GM06990 (cell line): ENCODE measurements at regions not wholly inside any gene's neighbourhood (a gene's known extent, or its start where the extent isn't known, plus 50 kb on each side); places are given as distances from the start of the nearest gene placed in this dataset.

Source experiments
- DNase-seq: peaks from one replicate; pipeline ENCODE4 v3.0.0-alpha.2; 2011; ENCODE audit not compliant: insufficient read length; ENCODE audit errors: extremely low read depth
- H3K27me3 ChIP-seq: replicated peaks from 2 replicates; pipeline ENCODE4 v1.6.0; 2011; ENCODE audit warnings: low read length; ENCODE audit not compliant: control insufficient read depth, insufficient read depth
- H3K36me3 ChIP-seq: 2 replicates; pipeline ENCODE4 v1.5.1; 2011; ENCODE audit warnings: low read length; ENCODE audit not compliant: control insufficient read depth, insufficient read depth
- H3K4me3 ChIP-seq: replicated peaks from 2 replicates; pipeline ENCODE4 v1.5.1; 2011; ENCODE audit warnings: low read depth, mild to moderate bottlenecking, control low read depth, low read length
- CTCF ChIP-seq: IDR thresholded peaks from 2 replicates; pipeline ENCODE4 v1.5.1; 2011; ENCODE audit warnings: low read length, control low read depth, mild to moderate bottlenecking, inconsistent platforms; ENCODE audit not compliant: insufficient read depth, poor library complexity, severe bottlenecking

GRCh38 chr6:82738773-82739172 is 326.9 kb downstream of the UBE3D start:
- DNase-seq: no peak
- no peak for TF ChIP-seq CTCF
- Histone ChIP-seq H3K4me3 (no peak overlapping the region), H3K36me3 (no peaks in the 10 kb centered on the region), H3K27me3 (no peaks in the 10 kb centered on the region)

GRCh38 chr6:82739303-82739702 is 326.3 kb downstream of the UBE3D start:
- TF ChIP-seq CTCF: no peak
- no peaks in the 10 kb centered on the region for H3K36me3 ChIP-seq
- no peaks in the 10 kb centered on the region for H3K27me3 ChIP-seq
- no peak overlapping the region for H3K4me3 ChIP-seq
- DNase-seq: no peak

- DNase-seq: no peak
- no peak overlapping the region for H3K4me3 ChIP-seq
- H3K36me3 ChIP-seq: no peaks in the 10 kb centered on the region
- no peak for TF ChIP-seq CTCF
- no peaks in the 10 kb centered on the region for H3K27me3 ChIP-seq
These were observed 325.6 kb downstream of the UBE3D start for GRCh38 chr6:82740072-82740471.

- Histone ChIP-seq H3K27me3 (no peaks in the 10 kb centered on the region), H3K4me3 (no peak overlapping the region), H3K36me3 (no peaks in the 10 kb centered on the region)
- no peak for TF ChIP-seq CTCF
- no peak for DNase-seq
These were observed 324.2 kb downstream of the UBE3D start for GRCh38 chr6:82741325-82741995.

- H3K27me3 ChIP-seq: no peaks in the 10 kb centered on the region
- no peaks in the 10 kb centered on the region for H3K36me3 ChIP-seq
- no peak for DNase-seq
- H3K4me3 ChIP-seq: no peak overlapping the region
- no peak for TF ChIP-seq CTCF
These were observed 323.6 kb downstream of the UBE3D start for GRCh38 chr6:82741996-82742385.
